Spleen (tissue), 7 donors: ENCODE measurements at regions not wholly inside any gene's neighbourhood (a gene's known extent, or its start where the extent isn't known, plus 50 kb on each side); places are given as distances from the start of the nearest gene placed in this dataset.

Source experiments
- CTCF ChIP-seq, 11 experiments: fragments of 200-600 bp in 7 of 11; fragments of 450-650 bp in 4 of 11; sonication (generic) in 4 of 11; IDR thresholded peaks in 8 of 11; conservative IDR thresholded peaks in 3 of 11; 1 replicate in 7 of 11; 2 replicates in 4 of 11; pipeline versions ENCODE4 v1.4.0 to v1.8.0; 2016 to 2021; ENCODE audit warnings: antibody characterized with exemption in 11 of 11, inconsistent platforms in 4 of 11, mild to moderate bottlenecking in 1 of 11
- POLR2A ChIP-seq, 3 donors: fragments of 450-650 bp; IDR thresholded peaks; one replicate each; pipeline ENCODE4 v1.5.1; 2017; ENCODE audit warnings: antibody characterized with exemption in 3 of 3, mild to moderate bottlenecking in 1 of 3
- donor health status: DM: no; HTN: no; CAD: no; lungs with moderate emphysema.
- donor health status: DM: no; HTN: no; CAD: no.
- donor health status: DM: no; HTN: no; CAD: no.

GRCh38 chr7:121669144-121669543, 203.8 kb upstream of the PTPRZ1 start:
- TF ChIP-seq CTCF (IDR thresholded peaks at IDR 0.05 in 8 of 11, conservative IDR thresholded peaks at IDR 0.05 in 3 of 11) (no peak), POLR2A (IDR thresholded peaks at IDR 0.05) (no peak)
